OCI-LY3 (cell line): ENCODE measurements at regions not wholly inside any gene's neighbourhood (a gene's known extent, or its start where the extent isn't known, plus 50 kb on each side); places are given as distances from the start of the nearest gene placed in this dataset.

Experiments used
- H2AFZ ChIP-seq: fragments of 200-600, 300-600 bp; shearing (Covaris generic); 2 replicates; pipeline ENCODE4 v1.6.0; 2014; ENCODE audit warnings: antibody characterized with exemption, low read depth, low read length
- H3K27ac ChIP-seq: fragments of 200-600, 300-600 bp; sonication (generic); 2 replicates; pipeline ENCODE4 v1.5.1; 2014; ENCODE audit warnings: mild to moderate bottlenecking, low read length, moderate library complexity, mixed read lengths
- H3K27me3 ChIP-seq: fragments of 200-600, 300-600 bp; sonication (generic); 2 replicates; pipeline ENCODE4 v1.6.1; 2014; ENCODE audit warnings: low read depth, low read length, mixed read lengths
- H3K36me3 ChIP-seq: fragments of 200-600, 300-600 bp; sonication (generic); replicated peaks from 2 replicates; pipeline ENCODE3; 2014; ENCODE audit warnings: low read depth, low read length, mixed read lengths
- H3K4me1 ChIP-seq: fragments of 300-600, 200-600 bp; sonication (generic); 2 replicates; pipeline ENCODE4 v1.6.1; 2014; ENCODE audit warnings: low read length, mixed read lengths
- H3K4me2 ChIP-seq: fragments of 200-600, 300-600 bp; sonication (generic); 2 replicates; pipeline ENCODE4 v1.6.1; 2014; ENCODE audit warnings: low read length, mixed read lengths
- H3K4me3 ChIP-seq: fragments of 300-600, 200-600 bp; sonication (generic); 2 replicates; pipeline ENCODE4 v1.5.1; 2014; ENCODE audit warnings: antibody characterized with exemption, mild to moderate bottlenecking, low read length, moderate library complexity
- H3K79me2 ChIP-seq: fragments of 300-600, 200-600 bp; shearing (Covaris generic); 2 replicates; pipeline ENCODE4 v1.6.1; 2014; ENCODE audit warnings: mild to moderate bottlenecking, low read length, mixed read lengths
- H3K9ac ChIP-seq: fragments of 300-600, 200-600 bp; shearing (Covaris generic); 2 replicates; pipeline ENCODE4 v1.6.0; 2014; ENCODE audit warnings: mild to moderate bottlenecking, low read length, moderate library complexity
- H3K9me3 ChIP-seq: fragments of 200-600, 300-600 bp; shearing (Covaris generic); 2 replicates; pipeline ENCODE4 v1.6.1; 2014; ENCODE audit warnings: low read length, mixed read lengths; ENCODE audit not compliant: insufficient read depth
- H4K20me1 ChIP-seq: fragments of 200-600, 300-600 bp; sonication (generic); 2 replicates; pipeline ENCODE4 v1.6.1; 2016; ENCODE audit warnings: low read length, mixed read lengths; ENCODE audit not compliant: insufficient read depth
- EZH2phosphoT487 ChIP-seq: fragments of 200-600 bp; shearing (Covaris generic); IDR thresholded peaks from 2 replicates; pipeline ENCODE4 v1.6.1; 2018; ENCODE audit warnings: antibody characterized with exemption, mixed run types, low read depth
- TF ChIP-seq, protein P1 (sequence below): fragments of 200-600, 300-600 bp; sonication (generic); IDR thresholded peaks from 2 replicates; pipeline ENCODE4 v1.5.1; 2014; ENCODE audit warnings: antibody characterized with exemption, low read length, low read depth

DNA sequence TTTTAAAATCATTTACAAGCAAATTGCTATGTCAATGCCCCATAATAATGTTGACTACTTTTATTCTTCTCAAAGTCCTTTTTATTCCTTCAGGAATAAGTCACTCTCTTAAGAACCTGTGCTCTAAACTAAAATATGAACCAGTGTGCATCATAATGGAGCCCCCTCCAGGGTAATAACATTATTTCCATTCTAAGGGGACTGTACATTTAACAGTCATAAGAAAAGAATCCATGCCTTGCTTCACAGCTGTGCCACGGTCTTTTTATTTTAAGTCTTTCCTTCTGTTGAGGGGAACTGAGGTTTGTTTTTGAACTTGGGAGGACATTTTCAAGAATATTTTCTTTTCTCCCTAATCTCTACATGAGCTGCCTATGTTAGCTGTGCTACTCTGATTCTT, 297.6 kb downstream of the MAN2A1 start:
- H3K4me2 ChIP-seq = no peak overlapping the region
- TF ChIP-seq, protein P1, sequence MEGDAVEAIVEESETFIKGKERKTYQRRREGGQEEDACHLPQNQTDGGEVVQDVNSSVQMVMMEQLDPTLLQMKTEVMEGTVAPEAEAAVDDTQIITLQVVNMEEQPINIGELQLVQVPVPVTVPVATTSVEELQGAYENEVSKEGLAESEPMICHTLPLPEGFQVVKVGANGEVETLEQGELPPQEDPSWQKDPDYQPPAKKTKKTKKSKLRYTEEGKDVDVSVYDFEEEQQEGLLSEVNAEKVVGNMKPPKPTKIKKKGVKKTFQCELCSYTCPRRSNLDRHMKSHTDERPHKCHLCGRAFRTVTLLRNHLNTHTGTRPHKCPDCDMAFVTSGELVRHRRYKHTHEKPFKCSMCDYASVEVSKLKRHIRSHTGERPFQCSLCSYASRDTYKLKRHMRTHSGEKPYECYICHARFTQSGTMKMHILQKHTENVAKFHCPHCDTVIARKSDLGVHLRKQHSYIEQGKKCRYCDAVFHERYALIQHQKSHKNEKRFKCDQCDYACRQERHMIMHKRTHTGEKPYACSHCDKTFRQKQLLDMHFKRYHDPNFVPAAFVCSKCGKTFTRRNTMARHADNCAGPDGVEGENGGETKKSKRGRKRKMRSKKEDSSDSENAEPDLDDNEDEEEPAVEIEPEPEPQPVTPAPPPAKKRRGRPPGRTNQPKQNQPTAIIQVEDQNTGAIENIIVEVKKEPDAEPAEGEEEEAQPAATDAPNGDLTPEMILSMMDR = no peak
- TF ChIP-seq EZH2phosphoT487 = no peak
- H3K27me3 ChIP-seq = no peaks in the 10 kb centered on the region
- H3K27ac ChIP-seq = no peak overlapping the region
- no peak overlapping the region for H3K9ac ChIP-seq
- no peak overlapping the region for H3K4me3 ChIP-seq
- no peaks in the 10 kb centered on the region for H3K9me3 ChIP-seq
- H2AFZ ChIP-seq = no peak overlapping the region
- H3K36me3 ChIP-seq = no peaks in the 10 kb centered on the region
- no peaks in the 10 kb centered on the region for H3K79me2 ChIP-seq
- H3K4me1 ChIP-seq = no peaks in the 10 kb centered on the region
- no peaks in the 10 kb centered on the region for H4K20me1 ChIP-seq

DNA sequence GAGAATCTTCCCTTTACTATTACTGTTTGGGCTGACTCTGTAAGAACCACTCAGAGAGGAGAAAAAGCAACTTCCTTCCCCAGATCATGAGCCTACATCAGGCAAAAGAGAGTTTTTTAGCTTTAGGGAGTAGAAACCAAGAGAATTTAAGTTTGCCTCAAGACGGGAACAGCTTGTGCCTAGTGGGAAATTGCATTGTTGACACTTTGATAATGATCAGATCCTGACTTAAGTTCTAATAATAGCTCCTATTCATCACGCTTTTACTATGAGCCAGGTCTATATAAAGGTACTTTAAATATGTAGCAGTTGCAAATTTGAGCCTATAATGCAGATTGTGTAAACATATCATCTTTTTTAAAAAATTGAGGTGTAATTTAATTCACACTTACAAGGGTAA, 298.2 kb downstream of the MAN2A1 start:
- H2AFZ ChIP-seq = no peak overlapping the region
- H3K4me2 ChIP-seq = no peak overlapping the region
- no peaks in the 10 kb centered on the region for H3K36me3 ChIP-seq

DNA sequence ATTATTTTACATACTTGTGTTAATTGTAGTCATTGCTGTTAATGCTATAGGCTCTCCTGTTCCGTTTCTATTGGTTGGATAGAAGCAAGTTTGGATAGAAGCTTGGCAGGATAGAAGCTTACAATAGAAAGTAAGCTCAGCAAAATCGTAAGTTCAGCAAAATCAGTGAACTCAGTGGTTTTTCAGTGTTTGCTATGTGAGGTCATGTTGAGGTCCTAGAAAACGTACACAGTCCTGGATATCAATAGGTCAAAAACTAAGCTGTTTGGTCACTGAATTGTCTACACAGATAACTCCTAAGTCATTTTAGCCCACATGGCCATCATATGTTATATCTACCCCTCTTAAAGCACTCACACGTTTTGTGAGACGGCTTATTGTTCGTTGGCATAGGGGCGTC, 299.4 kb downstream of the MAN2A1 start:
- no peaks in the 10 kb centered on the region for H3K36me3 ChIP-seq
- no peak overlapping the region for H3K9ac ChIP-seq
- H3K4me1 ChIP-seq = no peaks in the 10 kb centered on the region
- no peaks in the 10 kb centered on the region for H3K27me3 ChIP-seq
- no peak overlapping the region for H2AFZ ChIP-seq
- H3K9me3 ChIP-seq = no peaks in the 10 kb centered on the region
- H3K4me3 ChIP-seq = no peak overlapping the region
- no peak overlapping the region for H3K4me2 ChIP-seq
- TF ChIP-seq, protein P1 = no peak
- TF ChIP-seq EZH2phosphoT487 = no peak
- no peaks in the 10 kb centered on the region for H3K79me2 ChIP-seq
- no peaks in the 10 kb centered on the region for H4K20me1 ChIP-seq
- H3K27ac ChIP-seq = no peak overlapping the region

More for the DNA sequence above, 298.2 kb downstream of the MAN2A1 start:
- Histone ChIP-seq H4K20me1 (no peaks in the 10 kb centered on the region), H3K79me2 (no peaks in the 10 kb centered on the region), H3K27me3 (no peaks in the 10 kb centered on the region), H3K4me1 (no peaks in the 10 kb centered on the region), H3K4me3 (no peak overlapping the region), H3K27ac (no peak overlapping the region), H3K9me3 (no peaks in the 10 kb centered on the region), H3K9ac (no peak overlapping the region)
- TF ChIP-seq, protein P1 = no peak
- no peak for TF ChIP-seq EZH2phosphoT487

DNA sequence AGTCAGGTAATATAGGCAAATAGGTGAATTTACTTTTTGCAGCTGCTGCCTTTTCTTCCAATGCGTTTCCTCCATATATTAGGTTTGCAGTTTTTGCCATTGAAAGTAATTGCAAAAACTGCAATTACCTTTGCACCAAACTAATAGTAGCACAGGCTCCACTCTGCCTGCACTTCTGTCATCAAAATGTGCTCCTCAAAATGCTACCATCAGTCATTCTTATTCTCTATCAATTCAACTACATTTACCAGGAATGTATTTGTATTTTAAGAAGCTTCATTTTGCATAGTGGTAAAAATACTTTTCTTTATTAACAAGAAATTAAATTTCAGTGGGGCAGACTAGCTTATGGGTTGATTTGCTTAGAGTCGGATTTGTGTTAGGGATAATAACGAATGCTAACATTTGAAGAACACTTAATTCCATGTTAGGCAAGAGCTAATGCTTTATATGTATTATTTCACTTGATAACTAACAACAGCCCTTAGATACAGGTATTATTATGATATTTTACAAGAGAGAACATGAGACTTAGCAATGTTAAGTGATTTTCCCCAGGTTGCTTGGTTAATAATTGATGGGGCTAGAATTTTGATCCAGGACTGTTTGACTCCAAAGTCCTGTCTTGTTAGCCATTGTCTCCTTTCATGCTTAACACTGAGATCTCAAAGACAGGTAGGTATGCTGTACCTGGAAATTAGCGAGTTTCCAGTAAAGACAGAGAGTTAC, 300.4 kb downstream of the MAN2A1 start:
- TF ChIP-seq EZH2phosphoT487 = no peak
- TF ChIP-seq, protein P1 = no peak
- H3K4me3 ChIP-seq = no peak overlapping the region
- no peaks in the 10 kb centered on the region for H3K36me3 ChIP-seq
- no peak overlapping the region for H3K4me2 ChIP-seq
- H3K4me1 ChIP-seq = no peaks in the 10 kb centered on the region
- H4K20me1 ChIP-seq = no peaks in the 10 kb centered on the region
- H3K79me2 ChIP-seq = no peaks in the 10 kb centered on the region
- H3K9me3 ChIP-seq = no peaks in the 10 kb centered on the region
- H3K27me3 ChIP-seq = no peaks in the 10 kb centered on the region
- H3K9ac ChIP-seq = no peak overlapping the region
- H3K27ac ChIP-seq = no peak overlapping the region
- no peak overlapping the region for H2AFZ ChIP-seq
